ENCODE measurements at regions not wholly inside any gene's neighbourhood (a gene's known extent, or its start where the extent isn't known, plus 50 kb on each side); places are given as distances from the start of the nearest gene placed in this dataset.

DNA sequence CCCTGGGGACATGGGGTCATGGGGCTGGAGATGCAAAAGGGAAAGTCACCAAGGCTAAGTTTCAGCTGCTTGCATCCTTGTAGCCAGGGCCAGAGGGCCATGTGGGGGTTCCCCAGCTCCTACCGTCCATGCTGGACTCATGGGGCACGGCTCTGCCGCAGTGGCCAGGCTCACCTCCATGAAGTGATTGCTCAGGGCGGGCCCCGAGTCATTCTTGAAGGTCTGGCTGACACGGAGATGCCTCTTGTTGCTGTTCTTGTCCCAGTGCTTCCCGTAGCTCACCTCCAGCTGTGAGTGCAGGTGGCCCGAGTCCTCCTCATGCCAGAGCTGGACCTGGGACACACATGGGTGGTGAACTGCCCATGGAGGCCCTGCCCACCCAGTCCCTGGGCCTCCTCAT lies 114.5 kb downstream of the RMI2 start:
- POLR2A ChIA-PET, result no interaction called here

GRCh38 chr16:11460820-11461594 lies 115.7 kb downstream of the RMI2 start:
- Histone ChIP-seq H3K9me3 (no peaks in the 10 kb centered on the region), H3K4me3 (ENCODE audit: control insufficient read depth in 1 of 2, extremely low read depth in 1 of 2, low read length in 1 of 2) (no peak overlapping the region), H3K27me3 (replicated peaks in 1 of 2; ENCODE audit: control insufficient read depth in 2 of 2, extremely low read depth in 1 of 2, insufficient read depth in 2 of 2, low read length in 1 of 2) (no peaks in the 10 kb centered on the region), H3K27ac (ENCODE audit: low read length) (no peak overlapping the region), H3K4me1 (ENCODE audit: control insufficient read depth in 1 of 2, extremely low read depth in 1 of 2, insufficient read depth in 2 of 2, low read length in 2 of 2) (no peaks in the 10 kb centered on the region), H3K36me3 (ENCODE audit: control insufficient read depth in 2 of 2, extremely low read depth in 1 of 2, insufficient read depth in 1 of 2, low read length in 1 of 2) (peaks cover 0 to 3% of the 10 kb centered on the region in 2 donors)
- CTCF ChIA-PET, result no interaction called here
- Mint-ChIP-seq H3K4me1 (peaks cover 0 to 2% (median 0%) of the 10 kb centered on the region in 3 donors), H3K36me3 (no peaks in the 10 kb centered on the region), H3K4me3 (no peak overlapping the region), H3K27me3 (no peaks in the 10 kb centered on the region), H3K27ac (no peak overlapping the region), H3K9me3 (no peaks in the 10 kb centered on the region)
- DNase-seq (no peak), ATAC-seq (replicated peaks in 1 of 4) (no peak)
- POLR2A ChIA-PET, result no interaction called here
- 80% methylated on average over 10 of the region's 18 CpGs for WGBS (ENCODE audit: insufficient coverage)

More for the DNA sequence above, 114.5 kb downstream of the RMI2 start:
- H3K36me3 Mint-ChIP-seq, result no peaks in the 10 kb centered on the region
- H3K27me3 ChIP-seq (replicated peaks in 1 of 2; ENCODE audit: control insufficient read depth in 2 of 2, extremely low read depth in 1 of 2, insufficient read depth in 2 of 2, low read length in 1 of 2), result no peaks in the 10 kb centered on the region
- H3K9me3 Mint-ChIP-seq, result no peaks in the 10 kb centered on the region
- CTCF ChIA-PET, result no interaction called here
- H3K9me3 ChIP-seq, result no peaks in the 10 kb centered on the region
- H3K4me3 ChIP-seq (ENCODE audit: control insufficient read depth in 1 of 2, extremely low read depth in 1 of 2, low read length in 1 of 2), result no peak overlapping the region
- WGBS (ENCODE audit: insufficient coverage), result 83% methylated on average over 8 of the region's 8 CpGs
- no peaks in the 10 kb centered on the region for H3K4me1 ChIP-seq (ENCODE audit: control insufficient read depth in 1 of 2, extremely low read depth in 1 of 2, insufficient read depth in 2 of 2, low read length in 2 of 2)
- peaks cover 0 to 2% (median 0%) of the 10 kb centered on the region in 3 donors for H3K4me1 Mint-ChIP-seq
- H3K27me3 Mint-ChIP-seq, result no peaks in the 10 kb centered on the region
- peaks cover 0 to 3% of the 10 kb centered on the region in 2 donors for H3K36me3 ChIP-seq (ENCODE audit: control insufficient read depth in 2 of 2, extremely low read depth in 1 of 2, insufficient read depth in 1 of 2, low read length in 1 of 2)
- no peak for DNase-seq
- no peak overlapping the region for H3K4me3 Mint-ChIP-seq
- no peak for ATAC-seq (replicated peaks in 1 of 4)
- no peak overlapping the region for H3K27ac Mint-ChIP-seq
- H3K27ac ChIP-seq (ENCODE audit: low read length), result no peak overlapping the region

- no peak overlapping the region for H3K27ac ChIP-seq (ENCODE audit: low read length)
- Mint-ChIP-seq H3K36me3 (no peaks in the 10 kb centered on the region), H3K4me3 (no peak overlapping the region), H3K27me3 (no peaks in the 10 kb centered on the region), H3K9me3 (no peaks in the 10 kb centered on the region), H3K27ac (no peak overlapping the region), H3K4me1 (peaks cover 0 to 2% (median 0%) of the 10 kb centered on the region in 3 donors)
- no peaks in the 10 kb centered on the region for H3K9me3 ChIP-seq
- H3K4me1 ChIP-seq (ENCODE audit: control insufficient read depth in 1 of 2, extremely low read depth in 1 of 2, insufficient read depth in 2 of 2, low read length in 2 of 2), result no peaks in the 10 kb centered on the region
- 40% methylated on average over 1 of the region's 6 CpGs for WGBS (ENCODE audit: insufficient coverage)
- POLR2A ChIA-PET, result no interaction called here
- ATAC-seq (replicated peaks in 1 of 4) (no peak), DNase-seq (no peak)
- peaks cover 0 to 3% of the 10 kb centered on the region in 2 donors for H3K36me3 ChIP-seq (ENCODE audit: control insufficient read depth in 2 of 2, extremely low read depth in 1 of 2, insufficient read depth in 1 of 2, low read length in 1 of 2)
- CTCF ChIA-PET, result no interaction called here
- H3K27me3 ChIP-seq (replicated peaks in 1 of 2; ENCODE audit: control insufficient read depth in 2 of 2, extremely low read depth in 1 of 2, insufficient read depth in 2 of 2, low read length in 1 of 2), result no peaks in the 10 kb centered on the region
- no peak overlapping the region for H3K4me3 ChIP-seq (ENCODE audit: control insufficient read depth in 1 of 2, extremely low read depth in 1 of 2, low read length in 1 of 2)
Observed at GRCh38 chr16:11461595-11461990, 116.3 kb downstream of the RMI2 start.

GRCh38 chr16:11462036-11462435 lies 116.8 kb downstream of the RMI2 start:
- H3K27me3 ChIP-seq (replicated peaks in 1 of 2; ENCODE audit: control insufficient read depth in 2 of 2, extremely low read depth in 1 of 2, insufficient read depth in 2 of 2, low read length in 1 of 2), result no peaks in the 10 kb centered on the region
- DNase-seq, result no peak
- CTCF ChIA-PET, result no interaction called here
- ATAC-seq (replicated peaks in 1 of 4), result no peak
- H3K9me3 ChIP-seq, result no peaks in the 10 kb centered on the region
- H3K36me3 ChIP-seq (ENCODE audit: control insufficient read depth in 2 of 2, extremely low read depth in 1 of 2, insufficient read depth in 1 of 2, low read length in 1 of 2), result peaks cover 0 to 3% of the 10 kb centered on the region in 2 donors
- Mint-ChIP-seq H3K27ac (no peak overlapping the region), H3K27me3 (no peaks in the 10 kb centered on the region), H3K36me3 (no peaks in the 10 kb centered on the region), H3K9me3 (no peaks in the 10 kb centered on the region), H3K4me1 (peaks cover 0 to 2% (median 0%) of the 10 kb centered on the region in 3 donors), H3K4me3 (no peak overlapping the region)
- 93% methylated on average over 15 of the region's 15 CpGs for WGBS (ENCODE audit: insufficient coverage)
- H3K27ac ChIP-seq (ENCODE audit: low read length), result no peak overlapping the region
- POLR2A ChIA-PET, result no interaction called here
- H3K4me1 ChIP-seq (ENCODE audit: control insufficient read depth in 1 of 2, extremely low read depth in 1 of 2, insufficient read depth in 2 of 2, low read length in 2 of 2), result no peaks in the 10 kb centered on the region
- H3K4me3 ChIP-seq (ENCODE audit: control insufficient read depth in 1 of 2, extremely low read depth in 1 of 2, low read length in 1 of 2), result no peak overlapping the region

DNA sequence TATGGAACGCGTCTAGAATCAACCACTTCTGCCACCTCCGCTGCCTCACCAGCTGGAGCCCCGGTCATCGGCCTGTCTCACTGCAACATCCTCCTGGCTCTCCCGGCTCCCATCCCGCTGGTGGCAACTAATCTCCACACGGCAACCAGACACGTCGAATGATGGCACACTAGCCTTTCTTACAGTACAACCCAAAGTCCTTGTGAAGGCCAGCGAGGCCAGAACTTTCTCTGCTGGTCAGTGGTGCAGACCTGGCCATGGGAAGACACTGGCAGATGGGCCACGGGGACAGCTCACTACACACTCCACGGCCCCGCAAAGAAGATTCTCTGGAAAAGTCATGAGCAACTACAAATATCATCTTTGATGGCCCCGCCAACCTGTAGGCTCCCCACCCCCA lies 117.6 kb downstream of the RMI2 start:
- Mint-ChIP-seq H3K4me3 (no peak overlapping the region), H3K27ac (no peak overlapping the region), H3K27me3 (no peaks in the 10 kb centered on the region), H3K4me1 (peaks cover 0 to 2% (median 0%) of the 10 kb centered on the region in 3 donors), H3K36me3 (no peaks in the 10 kb centered on the region), H3K9me3 (no peaks in the 10 kb centered on the region)
- POLR2A ChIA-PET, result no interaction called here
- no peaks in the 10 kb centered on the region for H3K27me3 ChIP-seq (replicated peaks in 1 of 2; ENCODE audit: control insufficient read depth in 2 of 2, extremely low read depth in 1 of 2, insufficient read depth in 2 of 2, low read length in 1 of 2)
- no peak overlapping the region for H3K27ac ChIP-seq (ENCODE audit: low read length)
- H3K9me3 ChIP-seq, result no peaks in the 10 kb centered on the region
- ATAC-seq (replicated peaks in 1 of 4), result no peak
- no peak for DNase-seq
- H3K36me3 ChIP-seq (ENCODE audit: control insufficient read depth in 2 of 2, extremely low read depth in 1 of 2, insufficient read depth in 1 of 2, low read length in 1 of 2), result peaks cover 0 to 3% of the 10 kb centered on the region in 2 donors
- no peak overlapping the region for H3K4me3 ChIP-seq (ENCODE audit: control insufficient read depth in 1 of 2, extremely low read depth in 1 of 2, low read length in 1 of 2)
- 96% methylated on average over 14 of the region's 15 CpGs for WGBS (ENCODE audit: insufficient coverage)
- CTCF ChIA-PET, result no interaction called here
- no peaks in the 10 kb centered on the region for H3K4me1 ChIP-seq (ENCODE audit: control insufficient read depth in 1 of 2, extremely low read depth in 1 of 2, insufficient read depth in 2 of 2, low read length in 2 of 2)

DNA sequence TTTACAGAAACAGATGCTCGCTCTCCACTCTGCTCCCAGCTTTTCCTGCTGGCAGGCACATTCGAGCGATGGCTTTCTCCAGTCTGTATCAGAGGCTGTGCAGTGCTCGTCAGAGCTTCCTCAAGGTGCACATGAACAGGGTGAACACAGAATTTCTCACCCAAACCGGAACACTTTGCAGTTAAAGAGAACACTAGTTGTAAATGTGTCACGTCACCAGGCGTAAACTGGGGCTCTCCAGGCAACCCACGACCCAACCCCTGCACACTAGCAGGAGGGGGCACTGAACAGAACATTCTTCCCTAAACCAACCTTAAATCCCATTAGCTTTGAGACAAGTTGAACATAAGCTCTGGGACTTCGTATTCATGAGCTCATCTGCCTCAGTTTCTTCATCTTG lies 119.0 kb downstream of the RMI2 start:
- no peaks in the 10 kb centered on the region for H3K9me3 Mint-ChIP-seq
- no peaks in the 10 kb centered on the region for H3K27me3 Mint-ChIP-seq
- no peak overlapping the region for H3K27ac Mint-ChIP-seq
- Histone ChIP-seq H3K27me3 (replicated peaks in 1 of 2; ENCODE audit: control insufficient read depth in 2 of 2, extremely low read depth in 1 of 2, insufficient read depth in 2 of 2, low read length in 1 of 2) (no peaks in the 10 kb centered on the region), H3K4me3 (ENCODE audit: control insufficient read depth in 1 of 2, extremely low read depth in 1 of 2, low read length in 1 of 2) (no peak overlapping the region), H3K27ac (ENCODE audit: low read length) (no peak overlapping the region), H3K9me3 (no peaks in the 10 kb centered on the region), H3K36me3 (ENCODE audit: control insufficient read depth in 2 of 2, extremely low read depth in 1 of 2, insufficient read depth in 1 of 2, low read length in 1 of 2) (peaks cover 0 to 3% of the 10 kb centered on the region in 2 donors), H3K4me1 (ENCODE audit: control insufficient read depth in 1 of 2, extremely low read depth in 1 of 2, insufficient read depth in 2 of 2, low read length in 2 of 2) (no peaks in the 10 kb centered on the region)
- ChIA-PET POLR2A (no interaction called here), CTCF (no interaction called here)
- ATAC-seq (replicated peaks in 1 of 4) (no peak), DNase-seq (no peak)
- 75% methylated on average over 8 of the region's 9 CpGs for WGBS (ENCODE audit: insufficient coverage)
- no peaks in the 10 kb centered on the region for H3K36me3 Mint-ChIP-seq
- no peak overlapping the region for H3K4me3 Mint-ChIP-seq
- no peaks in the 10 kb centered on the region for H3K4me1 Mint-ChIP-seq

DNA sequence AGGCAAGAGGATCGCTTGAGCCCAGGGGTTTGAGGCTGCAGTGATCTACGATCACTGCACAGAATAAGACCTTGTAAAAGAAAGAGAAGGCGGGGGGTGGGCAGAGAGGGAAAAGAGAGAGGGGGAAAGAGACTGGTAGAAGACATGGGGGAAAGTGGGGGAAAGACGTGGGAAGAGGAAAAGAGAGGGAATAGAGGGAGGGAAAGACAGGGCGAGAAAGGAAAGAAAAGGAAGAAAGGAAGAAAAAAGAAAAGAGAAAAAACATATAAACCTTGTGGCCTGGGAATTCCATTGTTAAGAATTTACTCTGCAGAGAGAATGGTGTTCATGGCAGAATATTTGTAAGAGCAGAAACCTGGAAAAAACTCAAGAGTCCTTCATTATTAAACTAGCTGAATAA lies 120.4 kb downstream of the RMI2 start:
- WGBS (ENCODE audit: insufficient coverage), result 87% methylated on average over 5 of the region's 5 CpGs
- Mint-ChIP-seq H3K27ac (no peak overlapping the region), H3K27me3 (no peaks in the 10 kb centered on the region), H3K4me3 (no peak overlapping the region), H3K36me3 (no peaks in the 10 kb centered on the region), H3K9me3 (no peaks in the 10 kb centered on the region), H3K4me1 (no peaks in the 10 kb centered on the region)
- CTCF ChIA-PET, result no interaction called here
- Histone ChIP-seq H3K4me1 (ENCODE audit: control insufficient read depth in 1 of 2, extremely low read depth in 1 of 2, insufficient read depth in 2 of 2, low read length in 2 of 2) (no peaks in the 10 kb centered on the region), H3K9me3 (no peaks in the 10 kb centered on the region), H3K4me3 (ENCODE audit: control insufficient read depth in 1 of 2, extremely low read depth in 1 of 2, low read length in 1 of 2) (no peak overlapping the region), H3K36me3 (ENCODE audit: control insufficient read depth in 2 of 2, extremely low read depth in 1 of 2, insufficient read depth in 1 of 2, low read length in 1 of 2) (no peaks in the 10 kb centered on the region), H3K27ac (ENCODE audit: low read length) (no peak overlapping the region), H3K27me3 (replicated peaks in 1 of 2; ENCODE audit: control insufficient read depth in 2 of 2, extremely low read depth in 1 of 2, insufficient read depth in 2 of 2, low read length in 1 of 2) (peaks cover 0 to 3% of the 10 kb centered on the region in 2 experiments)
- DNase-seq (no peak), ATAC-seq (replicated peaks in 1 of 4) (no peak)
- POLR2A ChIA-PET, result no interaction called here

Data from T-cell (primary cell).